NCI-H69 (cell line): ENCODE measurements at regions not wholly inside any gene's neighbourhood (a gene's known extent, or its start where the extent isn't known, plus 50 kb on each side); places are given as distances from the start of the nearest gene placed in this dataset.

ENCODE experiments used
- DNase-seq: peaks from one replicate; lab custom pipeline; 2025; lab: John Stamatoyannopoulos, UW

DNA sequence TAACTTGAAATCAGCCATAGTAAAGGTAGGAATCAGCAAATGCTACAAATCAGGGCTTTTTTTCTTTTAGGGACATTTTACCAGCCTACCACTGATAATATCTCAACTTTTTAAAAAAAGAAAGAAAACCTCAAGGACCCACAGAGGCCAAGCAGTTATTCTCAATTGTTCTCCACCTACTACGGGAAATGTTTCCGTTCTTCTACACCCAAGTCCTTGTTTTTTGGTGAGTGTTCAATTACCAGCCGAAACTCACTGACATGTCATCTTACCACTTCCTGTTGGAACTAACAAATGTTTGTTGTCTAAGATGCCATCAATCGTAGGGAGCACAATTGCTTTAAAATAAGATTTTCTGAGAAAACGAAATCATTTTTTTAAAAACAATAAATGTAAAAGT, 50.2 kb upstream of the CDK1 start:
- DNase-seq = no peak

- DNase-seq = no peak
These were observed 52.0 kb upstream of the CDK1 start for GRCh38 chr10:60726257-60726656.

DNA sequence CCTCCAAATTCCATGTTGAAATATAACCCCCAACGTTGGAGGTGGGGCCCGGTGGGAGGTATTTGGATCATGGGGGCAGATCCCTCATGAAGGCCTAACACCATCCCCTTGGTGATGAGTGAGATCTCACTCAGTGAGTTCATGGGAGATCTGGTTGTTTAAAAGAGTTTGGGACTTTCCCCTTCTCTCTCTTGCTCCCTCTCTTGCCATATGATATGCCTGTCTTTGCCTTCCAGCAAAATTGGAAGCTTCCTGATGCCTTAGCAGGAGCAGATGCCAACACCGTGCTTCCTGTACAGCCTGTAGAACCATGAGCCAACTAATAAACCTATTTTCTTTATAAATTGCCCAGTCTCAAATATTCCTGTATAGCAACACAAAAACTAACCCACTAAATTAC, 55.7 kb upstream of the CDK1 start:
- no peak for DNase-seq

GRCh38 chr10:60719721-60720120, 58.6 kb upstream of the CDK1 start:
- no peak for DNase-seq

- no peak for DNase-seq
These were observed 59.4 kb upstream of the CDK1 start for GRCh38 chr10:60718886-60719285.

DNA sequence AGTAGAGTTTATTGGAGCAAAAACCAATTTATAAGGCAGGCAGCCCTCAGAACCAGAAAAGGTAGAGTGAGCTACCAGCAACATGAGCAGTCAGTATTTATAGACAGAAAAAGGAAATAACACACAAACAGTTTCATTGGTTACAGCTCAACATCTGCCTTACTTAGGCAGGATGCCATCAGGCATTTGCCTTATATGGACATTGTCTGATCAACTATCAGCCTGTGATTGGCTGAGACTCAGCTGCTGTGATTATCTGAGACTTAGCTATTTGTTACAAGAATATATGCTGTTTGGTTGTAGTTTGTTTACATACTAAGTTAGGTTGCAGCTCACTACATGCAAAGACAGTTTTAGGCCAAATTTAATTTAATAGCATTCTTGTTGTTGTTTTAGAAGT, 60.4 kb upstream of the CDK1 start:
- peak; percentile 6 for DNase-seq

- no peak for DNase-seq
These were observed 64.0 kb upstream of the CDK1 start for GRCh38 chr10:60714233-60714632.

DNA sequence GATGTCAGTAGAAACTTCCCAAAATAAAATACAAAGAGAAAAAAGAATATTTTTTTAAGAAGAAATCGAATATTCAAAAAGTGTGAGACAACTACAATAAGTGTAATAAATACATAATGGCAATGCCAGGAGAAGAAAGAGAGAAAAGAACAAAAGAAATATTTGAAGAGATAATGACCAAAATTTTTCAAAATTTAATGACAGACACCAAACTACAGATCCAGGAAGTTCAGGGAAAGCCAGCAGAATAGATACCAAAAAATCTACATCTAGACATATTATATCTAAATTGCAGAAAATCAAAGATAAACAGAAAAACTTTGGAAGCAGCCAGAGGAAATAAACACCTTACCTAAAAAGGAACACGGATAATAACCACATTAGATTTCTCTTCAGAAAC, 66.8 kb upstream of the CDK1 start:
- DNase-seq = no peak

GRCh38 chr10:60710041-60710440, 68.2 kb upstream of the CDK1 start:
- no peak for DNase-seq

DNA sequence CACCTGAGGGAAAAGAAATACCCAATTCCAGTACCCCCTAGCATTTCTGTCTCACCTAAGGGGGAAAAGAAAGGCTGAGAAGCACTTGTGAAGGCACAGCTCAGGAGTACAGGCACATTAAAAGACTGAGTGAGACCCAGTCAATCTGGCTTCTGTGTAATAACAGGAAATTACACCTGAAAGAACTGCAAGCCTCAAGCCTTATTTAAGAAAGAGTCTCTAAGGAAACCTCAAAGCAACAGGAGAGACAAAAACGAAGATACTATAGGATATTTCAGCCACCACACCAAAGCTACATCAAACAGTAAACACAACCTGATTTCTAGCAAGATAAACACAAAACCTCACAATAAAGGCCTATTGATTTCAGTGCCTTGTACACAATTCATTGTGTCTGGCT, 69.6 kb upstream of the CDK1 start:
- no peak for DNase-seq

GRCh38 chr10:60707841-60708240, 70.4 kb upstream of the CDK1 start:
- DNase-seq = no peak

- no peak for DNase-seq
These were observed 72.1 kb upstream of the CDK1 start for GRCh38 chr10:60706146-60706545.

DNA sequence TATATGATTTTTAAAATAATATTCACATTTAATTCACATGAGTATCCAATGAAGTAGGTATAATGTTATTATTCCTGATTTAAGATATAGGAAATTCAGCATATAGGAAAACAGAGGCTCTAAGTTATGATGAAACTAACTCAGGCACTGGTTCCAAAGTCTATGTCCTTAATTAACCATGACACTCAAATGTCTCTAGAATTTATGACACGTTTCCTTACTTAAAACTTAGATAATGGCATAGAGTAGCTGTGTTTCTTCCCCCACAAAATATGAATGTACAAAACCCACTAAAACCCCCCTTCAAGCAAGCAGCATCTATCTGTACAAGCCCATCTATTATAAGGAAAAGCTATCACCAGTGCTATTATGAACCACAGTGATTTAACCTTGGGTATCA, 72.9 kb upstream of the CDK1 start:
- DNase-seq = peak; percentile 3

GRCh38 chr10:60704471-60704870, 73.8 kb upstream of the CDK1 start:
- peak; percentile 88 for DNase-seq

GRCh38 chr10:60703266-60704041, 74.8 kb upstream of the CDK1 start:
- no peak for DNase-seq

DNA sequence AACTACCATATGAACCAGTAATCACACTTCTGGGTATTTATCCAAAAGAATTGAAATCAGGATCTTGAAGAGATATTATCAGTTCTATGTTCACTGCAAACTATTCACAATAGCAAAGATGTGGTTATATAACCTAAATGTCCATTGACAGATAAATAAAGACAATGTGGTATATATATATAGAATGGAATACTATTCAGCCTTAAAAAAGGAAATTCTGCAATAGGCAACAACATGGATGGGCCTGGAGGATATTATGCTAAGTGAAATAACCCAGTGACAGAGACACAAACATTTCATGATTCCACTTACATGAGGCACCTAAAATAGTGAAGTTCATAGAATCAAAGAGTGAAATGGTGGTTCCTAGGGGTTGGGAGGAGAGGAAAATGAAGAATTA, 90.6 kb upstream of the CDK1 start:
- DNase-seq = no peak

DNA sequence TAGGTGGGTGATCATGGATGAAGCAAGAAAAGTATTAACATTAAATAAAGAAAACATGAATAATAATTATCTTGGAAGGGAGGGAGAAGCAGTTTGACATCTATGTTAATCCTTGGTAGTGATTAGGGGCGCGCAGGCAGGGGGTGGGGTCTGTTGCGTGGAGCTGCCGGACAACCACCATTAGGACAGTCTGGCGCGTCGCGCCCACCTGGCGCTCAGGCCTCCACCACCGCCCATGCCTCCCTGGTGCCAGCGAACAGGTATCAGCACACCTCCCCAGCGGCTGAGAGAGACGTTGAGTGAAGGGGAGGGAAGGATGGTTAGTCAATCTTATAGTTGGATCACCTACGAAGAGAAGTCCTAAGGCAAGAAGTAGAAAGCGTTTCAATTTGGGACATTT, 94.2 kb upstream of the CDK1 start:
- no peak for DNase-seq

DNA sequence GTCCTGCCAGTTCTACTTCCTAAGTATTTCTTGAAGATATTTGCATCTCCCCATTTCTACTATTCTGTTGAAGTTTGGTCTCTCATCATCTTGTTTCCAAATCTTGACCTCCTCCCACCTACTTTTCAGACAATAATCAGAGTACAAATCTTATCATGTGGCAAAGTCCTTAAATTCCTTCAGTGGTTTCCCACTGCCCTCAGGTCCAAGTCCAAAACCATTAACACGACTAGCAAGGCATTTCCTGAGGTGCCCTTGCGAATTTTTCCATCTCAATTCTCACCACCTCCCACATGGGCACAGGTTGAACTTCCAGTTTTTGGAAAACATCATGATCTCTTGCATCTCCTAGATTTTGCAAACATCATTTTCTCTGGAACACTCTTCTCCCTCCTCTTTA, 97.2 kb upstream of the CDK1 start:
- no peak for DNase-seq

- no peak for DNase-seq
These were observed 98.8 kb upstream of the CDK1 start for GRCh38 chr10:60679388-60679990.

- DNase-seq = no peak
These were observed 99.3 kb upstream of the CDK1 start for GRCh38 chr10:60678978-60679377.

DNA sequence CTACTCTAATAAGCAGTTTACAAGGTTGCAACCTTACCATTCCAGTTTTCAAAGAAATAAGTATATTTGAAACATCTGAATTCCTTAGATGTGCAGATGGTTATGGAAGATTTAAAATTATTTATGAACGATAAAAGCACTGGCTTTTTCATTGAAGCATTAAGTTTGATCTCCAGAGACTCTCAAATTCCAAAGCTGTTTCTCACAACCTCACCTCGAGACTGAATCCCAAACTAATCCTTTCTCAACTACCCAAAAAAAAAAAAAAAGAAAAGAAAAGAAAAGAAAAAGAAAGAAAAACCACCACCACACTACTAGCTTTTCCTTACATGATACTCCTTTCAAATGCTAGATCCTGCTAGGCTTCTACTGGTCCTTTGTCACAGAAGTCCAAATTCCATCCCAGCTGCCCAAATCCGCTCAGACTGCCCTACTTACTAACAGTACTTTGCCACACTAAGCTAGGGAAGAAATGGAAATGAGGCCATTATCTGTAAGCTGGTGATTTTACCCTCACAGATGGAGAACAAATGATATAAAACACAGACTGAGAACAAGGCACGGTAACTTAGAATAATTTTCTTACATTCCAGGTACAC, 100.6 kb upstream of the CDK1 start:
- no peak for DNase-seq

DNA sequence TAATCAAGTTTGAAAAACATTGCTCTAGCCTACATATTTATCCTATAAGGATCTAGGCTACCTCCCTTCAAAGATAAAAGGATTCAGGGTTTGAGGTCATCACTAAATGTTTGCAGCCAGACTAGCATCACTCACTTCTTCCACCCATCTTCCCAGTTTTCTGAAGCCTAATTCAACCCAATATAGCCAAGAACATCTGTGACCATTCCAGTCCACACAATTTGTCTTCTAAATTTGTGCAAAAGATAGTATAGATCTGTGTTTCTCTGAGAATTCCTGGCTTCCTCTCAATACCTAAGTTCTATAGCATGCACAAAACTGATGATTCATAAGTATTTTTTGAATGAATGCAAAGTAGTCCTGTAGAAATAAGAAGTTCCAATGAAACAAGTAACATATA, 103.0 kb upstream of the CDK1 start:
- peak; percentile 28 for DNase-seq

DNA sequence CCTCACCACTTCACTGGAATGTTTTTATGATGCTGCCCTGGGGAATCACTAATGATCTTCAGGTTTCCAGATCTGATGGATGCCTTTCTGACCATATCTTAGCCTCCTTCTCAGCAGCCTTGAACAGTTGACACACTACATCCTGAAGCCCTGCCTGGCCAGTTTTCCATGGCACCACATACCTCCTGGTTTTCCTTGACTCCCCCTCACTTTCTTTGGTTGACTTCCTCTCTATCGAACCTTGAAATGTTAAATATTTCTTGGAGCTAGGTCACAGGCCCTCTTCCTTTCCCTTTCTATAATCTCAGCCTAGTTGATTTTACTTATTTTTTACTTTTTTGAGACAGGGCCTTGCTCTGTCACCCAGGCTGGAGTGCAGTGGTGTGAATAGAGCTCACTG, 108.8 kb upstream of the CDK1 start:
- no peak for DNase-seq

DNA sequence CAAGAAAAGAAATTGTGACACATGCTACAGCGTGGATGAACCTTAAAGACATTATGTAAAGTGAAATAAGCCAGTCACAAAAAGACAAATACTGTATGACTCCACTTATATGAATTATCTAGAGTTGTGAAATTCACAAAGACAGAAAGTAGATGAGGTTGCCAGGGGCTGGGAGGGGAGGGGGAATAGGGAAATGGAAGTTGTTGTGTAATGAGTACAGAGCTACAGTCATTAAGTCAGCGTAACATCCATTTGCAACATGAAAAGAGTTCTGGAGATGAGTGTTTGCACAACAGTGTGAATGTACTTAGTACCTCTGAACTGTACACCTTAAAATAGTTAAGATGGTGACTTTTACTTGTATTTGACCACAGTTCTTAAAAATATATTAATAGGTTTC, 112.1 kb upstream of the CDK1 start:
- peak; percentile 64 for DNase-seq
